CD4-positive, alpha-beta T cell treated with Interferon gamma for 1 hour (primary cell): ENCODE measurements at regions not wholly inside any gene's neighbourhood (a gene's known extent, or its start where the extent isn't known, plus 50 kb on each side); places are given as distances from the start of the nearest gene placed in this dataset.

ENCODE experiments used
- DNase-seq: peaks from one replicate; pipeline ENCODE4 v3.0.0-alpha.2; 2020

- no peak for DNase-seq
Observed at GRCh38 chr10:83603708-83604107, 535.6 kb upstream of the GHITM start.

GRCh38 chr10:83605783-83606630 lies 533.3 kb upstream of the GHITM start:
- no peak for DNase-seq

DNA sequence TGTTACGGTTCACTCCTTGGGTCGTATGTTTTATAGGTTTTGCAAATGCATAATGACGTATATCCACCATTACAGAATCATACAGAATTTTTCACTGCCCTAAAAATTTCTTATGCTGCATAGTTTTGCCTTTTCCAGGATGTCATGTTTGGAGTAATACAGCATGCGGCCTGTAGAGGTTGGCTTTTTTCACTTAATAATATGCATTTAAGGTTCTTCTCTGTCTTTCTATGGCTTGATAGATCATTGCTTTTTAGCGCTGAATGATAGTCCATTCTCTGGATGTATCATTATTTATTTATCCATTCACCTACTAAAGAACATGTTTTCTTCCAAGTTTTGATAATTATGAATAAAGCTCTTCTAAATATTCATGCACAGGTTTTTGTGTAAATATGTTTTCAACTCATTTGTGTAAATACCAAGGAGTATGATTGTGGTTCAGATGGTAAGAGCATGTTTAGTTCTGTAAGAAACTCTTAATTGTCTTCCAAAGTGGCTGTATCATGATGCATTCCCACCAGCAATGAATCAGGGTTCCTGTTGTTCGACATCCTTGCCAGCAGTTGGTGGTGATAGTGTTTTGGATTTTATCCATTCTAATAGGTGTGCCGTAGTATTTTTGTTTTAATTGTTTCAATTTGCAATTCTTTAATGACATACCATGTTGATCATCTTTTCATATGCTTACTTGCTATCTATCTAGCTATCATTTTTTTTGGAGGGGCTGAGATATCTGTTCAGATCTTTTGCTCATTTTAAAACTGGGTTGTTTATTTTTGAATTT lies 531.2 kb upstream of the GHITM start:
- no peak for DNase-seq

GRCh38 chr10:83612050-83612449 lies 527.3 kb upstream of the GHITM start:
- no peak for DNase-seq

- DNase-seq = no peak
Observed at GRCh38 chr10:83612746-83613145, 526.6 kb upstream of the GHITM start.

DNA sequence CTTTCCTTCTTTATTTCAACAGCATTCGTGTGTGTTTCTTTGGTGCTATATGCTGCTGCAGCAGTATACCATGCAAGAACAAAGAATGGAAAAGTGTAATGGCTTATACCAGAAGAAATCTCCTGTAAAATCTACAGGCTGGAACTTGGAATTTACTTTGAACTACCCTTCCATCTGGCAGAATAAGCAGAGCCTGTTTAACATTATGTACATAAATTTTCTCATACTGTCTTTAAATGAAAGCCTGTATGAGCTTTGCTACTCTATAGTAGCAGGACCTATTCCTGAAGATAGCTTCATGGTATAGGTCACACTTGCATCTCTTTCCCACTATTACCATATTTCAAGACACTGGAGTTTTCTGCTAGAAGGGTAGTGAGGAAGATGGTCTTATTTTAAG lies 522.1 kb upstream of the GHITM start:
- no peak for DNase-seq

DNA sequence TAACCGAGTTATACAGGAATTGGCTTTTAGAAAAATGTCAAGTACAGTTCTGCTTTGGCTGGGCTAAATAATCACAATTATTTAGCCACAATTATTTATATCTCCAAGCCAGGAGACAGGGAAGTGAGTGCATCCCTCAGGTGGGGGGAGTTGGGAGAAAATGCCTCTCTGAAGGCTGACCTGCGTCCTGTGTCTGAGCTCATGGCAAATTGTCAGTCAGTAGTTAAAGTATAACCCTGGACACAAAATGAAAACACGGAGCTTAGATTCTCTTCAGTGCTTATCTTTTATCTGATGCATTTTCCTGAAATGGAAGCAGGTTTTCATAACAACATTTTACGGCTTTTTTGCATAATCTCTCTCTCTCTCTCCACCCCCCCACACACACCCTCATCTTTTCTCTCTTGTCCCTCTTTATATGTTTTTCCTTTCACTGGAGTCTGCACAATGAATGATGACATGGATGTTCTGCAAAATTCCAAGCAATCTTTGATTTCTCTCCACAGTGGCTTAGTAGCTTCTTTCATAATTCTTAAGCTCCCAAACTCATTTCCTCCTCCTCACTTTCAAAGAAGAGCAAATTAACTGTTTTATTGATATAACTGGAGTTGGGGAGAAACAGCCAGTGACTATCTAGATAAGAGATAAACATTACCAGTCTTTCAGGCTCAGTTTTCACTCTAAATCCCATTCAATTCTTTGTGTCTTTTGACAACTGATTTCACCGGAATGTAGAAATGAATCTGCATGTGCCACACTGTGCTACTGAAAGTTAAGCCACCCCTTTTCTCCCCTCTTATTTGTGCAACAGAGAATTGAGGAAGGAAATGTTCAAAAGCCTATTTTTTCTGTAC lies 521.4 kb upstream of the GHITM start:
- DNase-seq = no peak

GRCh38 chr10:83625831-83626360 lies 513.4 kb upstream of the GHITM start:
- DNase-seq = no peak

DNA sequence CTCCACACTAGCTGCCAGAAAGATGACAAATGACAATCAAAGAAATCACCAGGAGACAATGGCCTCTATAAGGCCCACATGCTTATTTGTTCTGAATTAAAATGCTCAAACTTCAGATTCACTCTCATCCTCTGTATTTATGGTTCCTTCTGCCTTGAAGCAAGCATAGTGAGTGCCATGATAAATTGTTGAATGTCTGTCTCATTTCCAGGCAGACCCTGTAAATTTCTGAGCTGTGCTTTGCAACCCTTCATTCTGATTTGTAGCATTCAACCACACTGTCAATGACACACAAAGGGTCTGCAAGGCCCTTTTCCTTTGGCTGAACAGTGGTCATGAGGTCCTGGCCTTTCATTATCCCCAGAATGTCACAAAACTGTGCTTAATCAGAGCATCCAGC lies 506.6 kb upstream of the GHITM start:
- no peak for DNase-seq

- DNase-seq = no peak
Observed at GRCh38 chr10:83633547-83633946, 505.8 kb upstream of the GHITM start.

- no peak for DNase-seq
Observed at GRCh38 chr10:83636826-83637225, 502.5 kb upstream of the GHITM start.

DNA sequence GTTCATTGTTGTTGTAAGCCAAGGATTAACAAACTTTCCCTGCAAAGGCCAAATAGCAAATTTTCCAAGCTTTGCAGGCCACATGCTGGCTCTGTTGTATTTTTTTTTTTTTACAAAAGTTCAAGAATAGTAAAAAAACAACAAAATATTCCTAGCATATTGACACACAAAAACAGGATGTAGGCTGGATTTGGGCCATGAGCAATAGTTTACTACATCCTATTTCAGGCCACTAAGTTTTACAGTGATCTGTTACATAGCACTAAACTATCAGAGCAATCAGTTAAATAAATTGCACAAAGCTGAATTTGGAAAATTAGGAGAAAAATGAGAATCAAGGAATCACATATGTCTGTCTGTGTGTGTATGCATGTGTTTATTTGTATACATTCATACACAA lies 491.8 kb upstream of the GHITM start:
- no peak for DNase-seq

DNA sequence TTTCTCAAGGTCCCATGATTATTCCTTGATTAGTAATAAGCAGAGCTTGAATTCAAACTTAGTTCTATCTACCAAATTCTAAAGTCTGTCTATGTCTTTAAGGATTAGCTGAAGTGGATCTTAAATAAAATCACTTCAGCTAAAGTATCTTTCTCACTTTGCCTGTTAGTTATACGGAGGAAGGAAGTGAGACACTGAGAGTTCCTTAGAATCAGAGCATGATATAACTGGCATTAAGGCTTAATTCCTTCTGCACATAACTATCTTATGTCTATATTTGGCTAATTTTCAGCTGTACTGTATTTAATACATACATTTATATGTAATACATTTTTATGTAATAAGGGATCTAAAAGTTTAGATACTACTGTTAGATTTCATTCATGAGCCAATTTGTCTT lies 491.1 kb upstream of the GHITM start:
- DNase-seq = no peak

DNA sequence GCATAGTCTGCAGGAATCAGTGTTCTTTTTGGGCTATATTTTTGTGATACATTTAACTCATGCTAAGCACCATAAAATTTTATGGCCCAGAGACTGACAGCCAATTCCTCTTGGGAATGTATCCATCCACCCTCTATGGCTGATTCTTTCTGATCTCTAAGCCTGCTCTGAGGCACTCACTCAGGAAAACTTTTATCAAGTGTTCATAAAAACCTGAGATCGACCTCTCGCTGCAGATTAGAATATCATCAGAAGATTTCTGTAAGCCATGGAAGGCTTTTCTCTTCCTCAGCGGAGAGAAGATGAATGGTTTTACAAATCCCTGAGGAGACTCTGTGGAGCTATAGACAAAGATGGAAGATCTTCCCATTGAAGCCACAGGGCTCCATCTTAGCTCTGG lies 489.8 kb upstream of the GHITM start:
- DNase-seq = no peak

GRCh38 chr10:83654689-83655088 lies 484.6 kb upstream of the GHITM start:
- DNase-seq = no peak

DNA sequence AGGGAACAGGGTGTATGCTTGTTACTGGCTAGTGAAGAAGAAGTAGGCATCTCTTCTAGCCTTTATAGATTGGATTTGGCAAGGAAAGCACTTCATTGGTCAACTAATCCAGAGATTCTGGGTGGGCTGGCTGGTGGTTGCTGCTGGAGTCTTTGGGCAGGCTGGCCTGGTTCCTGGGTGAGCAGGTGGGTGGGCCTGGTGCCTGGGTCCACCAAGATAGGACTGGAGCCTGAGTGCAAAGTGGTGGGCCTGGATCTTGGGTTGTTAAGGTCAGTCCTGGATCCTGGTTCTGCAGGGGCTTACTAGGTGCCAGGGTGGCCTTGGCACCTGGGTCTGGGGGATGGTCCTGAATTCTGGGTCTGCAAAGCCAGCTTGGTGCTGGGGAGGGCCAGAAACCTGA lies 482.4 kb upstream of the GHITM start:
- no peak for DNase-seq

GRCh38 chr10:83657487-83657886 lies 481.8 kb upstream of the GHITM start:
- DNase-seq = no peak

DNA sequence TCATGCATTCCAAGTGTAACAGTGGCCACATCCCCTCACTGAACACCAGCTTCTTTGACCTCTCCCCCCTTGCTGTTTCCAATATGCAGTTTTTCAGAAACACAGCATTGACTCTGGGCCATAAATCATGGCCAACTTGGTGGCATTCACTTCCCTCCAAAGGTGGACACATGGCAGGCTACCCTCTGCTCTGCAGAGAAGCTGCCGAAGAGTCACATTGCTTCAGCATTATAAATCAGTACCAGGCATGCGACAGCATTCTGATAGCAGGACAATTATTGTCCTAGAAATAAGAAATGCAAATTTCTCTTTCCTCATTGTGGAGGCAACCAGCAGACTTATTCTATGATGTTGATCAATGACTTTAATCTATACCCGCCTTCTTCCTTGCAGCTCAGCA lies 475.4 kb upstream of the GHITM start:
- DNase-seq = no peak

GRCh38 chr10:83666762-83667161 lies 472.5 kb upstream of the GHITM start:
- no peak for DNase-seq

- DNase-seq = no peak
Observed at GRCh38 chr10:83667594-83667993, 471.7 kb upstream of the GHITM start.

DNA sequence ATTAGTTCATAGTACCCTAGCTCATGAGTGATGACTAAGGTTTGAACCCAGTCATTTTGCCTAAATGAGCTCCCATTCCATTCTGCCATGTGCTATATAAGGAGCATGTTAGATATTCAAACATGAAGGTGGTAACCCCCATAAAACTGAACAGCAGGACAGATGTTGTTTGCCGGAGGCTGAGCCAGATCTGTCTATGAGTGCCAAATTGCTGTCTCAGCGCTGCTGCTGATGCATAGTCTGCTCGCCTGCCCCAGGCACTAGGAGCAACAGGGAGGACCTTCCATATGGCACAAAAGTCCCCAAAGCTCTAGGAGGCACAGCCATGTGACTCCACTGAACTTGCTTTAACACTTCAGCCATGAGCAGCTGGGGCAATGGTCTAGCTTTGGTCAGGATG lies 466.0 kb upstream of the GHITM start:
- no peak for DNase-seq

DNA sequence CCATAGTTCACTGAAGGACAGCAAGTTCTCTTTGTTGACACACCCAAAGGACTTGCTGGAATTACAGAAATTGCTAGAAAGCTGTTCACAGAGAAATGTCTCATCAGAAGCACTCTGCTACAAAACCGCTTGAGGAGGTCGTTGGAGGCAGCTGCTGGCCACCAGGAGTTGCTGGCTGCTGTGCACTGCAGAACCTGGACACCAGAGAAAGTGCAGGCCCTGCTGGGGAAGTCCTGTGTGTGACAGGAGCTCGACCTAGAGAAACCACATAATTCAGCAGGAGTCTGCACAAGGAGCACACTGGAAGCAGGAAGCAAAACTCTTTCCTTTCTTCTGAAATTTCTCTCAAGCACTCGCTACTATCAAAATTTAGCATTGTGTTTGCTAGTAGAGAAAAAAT lies 461.5 kb upstream of the GHITM start:
- no peak for DNase-seq

DNA sequence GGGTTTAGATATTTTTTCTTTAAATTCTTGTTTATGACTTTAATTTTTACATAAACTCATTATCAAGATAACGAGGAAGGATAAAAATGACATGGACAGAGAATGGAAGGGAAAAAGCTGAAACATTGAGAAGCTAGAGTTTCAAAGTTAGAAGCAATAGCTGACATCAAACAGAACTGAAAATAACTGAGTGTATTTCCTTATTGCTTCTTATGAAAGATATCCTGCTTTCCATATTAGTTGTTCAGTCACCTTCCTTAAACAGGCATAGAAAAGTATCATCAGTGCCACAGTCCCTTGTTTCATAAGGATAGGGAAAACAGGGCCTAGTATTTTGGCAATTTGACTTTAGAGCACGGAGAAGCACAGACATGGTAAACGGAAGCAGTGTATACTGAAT lies 460.5 kb upstream of the GHITM start:
- DNase-seq = no peak
